ENCODE measurements at regions not wholly inside any gene's neighbourhood (a gene's known extent, or its start where the extent isn't known, plus 50 kb on each side); places are given as distances from the start of the nearest gene placed in this dataset.
"Not testable (repeated sequence)": the region's sequence is repeated elsewhere in the genome, so short reads cannot be mapped to it uniquely, and the experiment has no call there.

- Histone ChIP-seq H3K79me2 (ENCODE audit: insufficient read depth, low read length) (no peaks in the 10 kb centered on the region), H4K20me1 (ENCODE audit: low read depth, low read length) (no peaks in the 10 kb centered on the region), H2AFZ (ENCODE audit: low read depth, low read length, severe bottlenecking) (no peak overlapping the region), H3K9ac (ENCODE audit: low read length) (no peak overlapping the region), H3K9me3 (ENCODE audit: insufficient read depth, low read length) (no peaks in the 10 kb centered on the region), H3K27ac (ENCODE audit: low read depth, low read length) (no peak overlapping the region), H3K27me3 (ENCODE audit: low read length) (no peaks in the 10 kb centered on the region), H3K36me3 (ENCODE audit: low read length) (no peaks in the 10 kb centered on the region), H3K9me2 (replicated peaks; ENCODE audit: insufficient read depth, low read length) (no peaks in the 10 kb centered on the region), H3K4me3 (ENCODE audit: insufficient read depth, low read length, poor library complexity, severe bottlenecking) (no peak overlapping the region), H3K4me2 (ENCODE audit: low read depth, low read length, poor library complexity, severe bottlenecking) (no peak overlapping the region), H3F3A (ENCODE audit: insufficient read depth) (no peaks in the 10 kb centered on the region)
- TF ChIP-seq EZH2phosphoT487 (conservative IDR thresholded peaks at IDR 0.05; ENCODE audit: low read length), result no peak
- no peak for TF ChIP-seq CTCF (IDR thresholded peaks at IDR 0.05; ENCODE audit: insufficient read depth, low read length, poor library complexity, severe bottlenecking)
Measured at GRCh38 chr9:7490317-7491108, 309.1 kb downstream of the DMAC1 start.

- H2AFZ ChIP-seq (ENCODE audit: low read depth, low read length, severe bottlenecking), result no peak overlapping the region
- H3K9ac ChIP-seq (ENCODE audit: low read length), result no peak overlapping the region
- TF ChIP-seq CTCF (IDR thresholded peaks at IDR 0.05; ENCODE audit: insufficient read depth, low read length, poor library complexity, severe bottlenecking) (no peak), EZH2phosphoT487 (conservative IDR thresholded peaks at IDR 0.05; ENCODE audit: low read length) (no peak)
- H3K4me3 ChIP-seq (ENCODE audit: insufficient read depth, low read length, poor library complexity, severe bottlenecking), result no peak overlapping the region
- H3K4me2 ChIP-seq (ENCODE audit: low read depth, low read length, poor library complexity, severe bottlenecking), result no peak overlapping the region
- no peaks in the 10 kb centered on the region for H3K79me2 ChIP-seq (ENCODE audit: insufficient read depth, low read length)
- H3K36me3 ChIP-seq (ENCODE audit: low read length), result no peaks in the 10 kb centered on the region
- no peaks in the 10 kb centered on the region for H3K9me3 ChIP-seq (ENCODE audit: insufficient read depth, low read length)
- H3F3A ChIP-seq (ENCODE audit: insufficient read depth), result no peaks in the 10 kb centered on the region
- no peaks in the 10 kb centered on the region for H3K27me3 ChIP-seq (ENCODE audit: low read length)
- H3K27ac ChIP-seq (ENCODE audit: low read depth, low read length), result no peak overlapping the region
- H3K9me2 ChIP-seq (replicated peaks; ENCODE audit: insufficient read depth, low read length), result no peaks in the 10 kb centered on the region
- no peaks in the 10 kb centered on the region for H4K20me1 ChIP-seq (ENCODE audit: low read depth, low read length)
Measured at GRCh38 chr9:7489036-7489435, 310.5 kb downstream of the DMAC1 start.

DNA sequence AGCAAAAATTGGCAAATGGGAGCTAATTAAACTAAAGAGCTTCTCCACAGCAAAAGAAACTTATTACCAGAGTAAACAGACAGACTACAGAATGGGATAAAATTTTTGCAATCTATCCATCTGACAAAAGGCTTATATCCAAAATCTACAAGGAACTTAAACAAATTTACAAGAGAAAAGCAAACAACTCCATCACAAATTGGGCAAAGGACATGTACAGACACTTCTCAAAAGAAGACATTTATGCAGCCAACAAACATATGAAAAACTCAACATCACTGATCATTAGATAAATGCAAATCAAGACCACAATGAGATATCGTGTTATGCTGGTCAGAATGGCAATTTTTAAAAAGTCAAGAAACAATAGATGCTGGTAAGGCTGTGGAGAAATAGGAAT, 315.6 kb downstream of the DMAC1 start:
- H3K9ac ChIP-seq (ENCODE audit: low read length); H3K9me3 ChIP-seq (ENCODE audit: insufficient read depth, low read length); H3K4me2 ChIP-seq (ENCODE audit: low read depth, low read length, poor library complexity, severe bottlenecking); H3K79me2 ChIP-seq (ENCODE audit: insufficient read depth, low read length); H3K27me3 ChIP-seq (ENCODE audit: low read length); H3K27ac ChIP-seq (ENCODE audit: low read depth, low read length); H3K9me2 ChIP-seq (replicated peaks; ENCODE audit: insufficient read depth, low read length); H4K20me1 ChIP-seq (ENCODE audit: low read depth, low read length); H3F3A ChIP-seq (ENCODE audit: insufficient read depth); H3K36me3 ChIP-seq (ENCODE audit: low read length); H3K4me3 ChIP-seq (ENCODE audit: insufficient read depth, low read length, poor library complexity, severe bottlenecking); H2AFZ ChIP-seq (ENCODE audit: low read depth, low read length, severe bottlenecking): not testable (repeated sequence)

- no peak overlapping the region for H2AFZ ChIP-seq (ENCODE audit: low read depth, low read length, severe bottlenecking)
- TF ChIP-seq CTCF (IDR thresholded peaks at IDR 0.05; ENCODE audit: insufficient read depth, low read length, poor library complexity, severe bottlenecking) (no peak), EZH2phosphoT487 (conservative IDR thresholded peaks at IDR 0.05; ENCODE audit: low read length) (no peak)
- no peaks in the 10 kb centered on the region for H3F3A ChIP-seq (ENCODE audit: insufficient read depth)
- no peaks in the 10 kb centered on the region for H3K9me2 ChIP-seq (replicated peaks; ENCODE audit: insufficient read depth, low read length)
- H3K4me3 ChIP-seq (ENCODE audit: insufficient read depth, low read length, poor library complexity, severe bottlenecking), result no peak overlapping the region
- no peak overlapping the region for H3K4me2 ChIP-seq (ENCODE audit: low read depth, low read length, poor library complexity, severe bottlenecking)
- H3K9ac ChIP-seq (ENCODE audit: low read length), result no peak overlapping the region
- H3K27ac ChIP-seq (ENCODE audit: low read depth, low read length), result no peak overlapping the region
- no peaks in the 10 kb centered on the region for H3K79me2 ChIP-seq (ENCODE audit: insufficient read depth, low read length)
- H3K36me3 ChIP-seq (ENCODE audit: low read length), result no peaks in the 10 kb centered on the region
- H3K9me3 ChIP-seq (ENCODE audit: insufficient read depth, low read length), result no peaks in the 10 kb centered on the region
- H3K27me3 ChIP-seq (ENCODE audit: low read length), result no peaks in the 10 kb centered on the region
- no peaks in the 10 kb centered on the region for H4K20me1 ChIP-seq (ENCODE audit: low read depth, low read length)
Measured at GRCh38 chr9:7481570-7481969, 318.0 kb downstream of the DMAC1 start.

Measured in SU-DHL-6 (cell line).